K562 (cell line): ENCODE measurements at regions not wholly inside any gene's neighbourhood (a gene's known extent, or its start where the extent isn't known, plus 50 kb on each side); places are given as distances from the start of the nearest gene placed in this dataset.
A peak's percentile ranks its signal among the peaks of the same experiment; 100 is the strongest.

Source experiments
- BRD4 ChIP-seq: fragments of 200-600 bp; sonication (generic); IDR thresholded peaks from 2 replicates; pipeline ENCODE4 v1.6.1; 2017; ENCODE audit warnings: inconsistent platforms
- CHD2 ChIP-seq: IDR thresholded peaks from 2 replicates; pipeline ENCODE4 v1.6.1; 2011; ENCODE audit warnings: low read depth, low read length
- JUNB ChIP-seq: fragments of 450-650 bp; formaldehyde crosslinking; conservative IDR thresholded peaks from 2 replicates; pipeline ENCODE4 v1.4.0; 2020; ENCODE audit warnings: mild to moderate bottlenecking
- KLF6 ChIP-seq: fragments of 250-450 bp; sonication (Bioruptor Pico); IDR thresholded peaks from 2 replicates; pipeline ENCODE4 v1.4.0; 2020; ENCODE audit warnings: mild to moderate bottlenecking, moderate library complexity, borderline replicate concordance
- L3MBTL2 ChIP-seq: fragments of 450-650 bp; IDR thresholded peaks from 2 replicates; pipeline ENCODE4 v1.6.1; 2016; ENCODE audit warnings: mild to moderate bottlenecking, moderate library complexity
- PRPF4 ChIP-seq: fragments of 200-400 bp; formaldehyde crosslinking; IDR thresholded peaks from one replicate; pipeline ENCODE4 v1.6.1; 2017; ENCODE audit warnings: low read length, low read depth, mild to moderate bottlenecking; ENCODE audit not compliant: insufficient read depth, poor library complexity, severe bottlenecking
- RFX5 ChIP-seq: IDR thresholded peaks from 2 replicates; pipeline ENCODE4 v1.6.1; 2011; ENCODE audit warnings: low read depth, mild to moderate bottlenecking, improper control_type of control experiment, low read length
- SETDB1 ChIP-seq: IDR thresholded peaks from one replicate; pipeline ENCODE4 v1.6.1; 2012; ENCODE audit warnings: low read length, control low read depth, inconsistent platforms
- SNIP1 ChIP-seq: fragments of 450-650 bp; IDR thresholded peaks from 2 replicates; pipeline ENCODE4 v1.7.1; 2017; ENCODE audit warnings: low read depth, mild to moderate bottlenecking
- TBL1XR1 ChIP-seq, 2 experiments: IDR thresholded peaks; 2 replicates each; pipeline ENCODE4 v1.6.1; 2012; ENCODE audit warnings: improper control_type of control experiment in 2 of 2, low read length in 2 of 2, mild to moderate bottlenecking in 1 of 2
- TEAD4 ChIP-seq, 2 experiments: sonication (generic) in 1 of 2; formaldehyde crosslinking in 1 of 2; IDR thresholded peaks; 2 replicates each; pipeline versions ENCODE4 v1.6.1 to v1.8.0; 2012 to 2022; ENCODE audit warnings: borderline replicate concordance in 1 of 2, inconsistent platforms in 1 of 2, low read length in 1 of 2, mild to moderate bottlenecking in 1 of 2, missing genetic modification reagents in 1 of 2
- ZNF436 ChIP-seq: fragments of 250-450, 450-650 bp; sonication (Bioruptor Pico); formaldehyde crosslinking; IDR thresholded peaks from 2 replicates; pipeline ENCODE4 v1.7.0; 2020; ENCODE audit warnings: mild to moderate bottlenecking
- ZNF561 ChIP-seq: fragments of 450-650 bp; formaldehyde crosslinking; conservative IDR thresholded peaks from 2 replicates; pipeline ENCODE4 v1.4.0; 2020; ENCODE audit warnings: mild to moderate bottlenecking, moderate library complexity
- ZNF764 ChIP-seq: fragments of 250-450 bp; sonication (Bioruptor Pico); IDR thresholded peaks from 2 replicates; pipeline ENCODE4 v1.4.0; 2020; ENCODE audit warnings: low read depth, mild to moderate bottlenecking, moderate library complexity
- TF ChIP-seq, protein P1 (sequence below), 2 experiments: fragments of 200-800 bp in 1 of 2; sonication (Bioruptor generic) in 1 of 2; sonication (generic) in 1 of 2; formaldehyde crosslinking in 1 of 2; IDR thresholded peaks in 1 of 2; conservative IDR thresholded peaks in 1 of 2; 2 replicates each; pipeline versions ENCODE4 v1.5.0 to v1.6.1; 2016 to 2020; ENCODE audit warnings: missing compliant biosample characterization in 1 of 2, missing genetic modification characterization in 1 of 2, missing genetic modification reagents in 1 of 2
- TF ChIP-seq, protein P2 (sequence below): fragments of 150-350 bp; conservative IDR thresholded peaks from 2 replicates; pipeline ENCODE4 v1.6.1; 2014; ENCODE audit warnings: low read length
- TF ChIP-seq, protein P3 (sequence below): fragments of 250-450 bp; sonication (Bioruptor Pico); IDR thresholded peaks from 2 replicates; pipeline ENCODE4 v1.4.0; 2020
- TF ChIP-seq, protein P4 (sequence below): fragments of 450-650 bp; formaldehyde crosslinking; IDR thresholded peaks from 2 replicates; pipeline ENCODE4 v1.4.0; 2020; ENCODE audit warnings: mild to moderate bottlenecking

DNA sequence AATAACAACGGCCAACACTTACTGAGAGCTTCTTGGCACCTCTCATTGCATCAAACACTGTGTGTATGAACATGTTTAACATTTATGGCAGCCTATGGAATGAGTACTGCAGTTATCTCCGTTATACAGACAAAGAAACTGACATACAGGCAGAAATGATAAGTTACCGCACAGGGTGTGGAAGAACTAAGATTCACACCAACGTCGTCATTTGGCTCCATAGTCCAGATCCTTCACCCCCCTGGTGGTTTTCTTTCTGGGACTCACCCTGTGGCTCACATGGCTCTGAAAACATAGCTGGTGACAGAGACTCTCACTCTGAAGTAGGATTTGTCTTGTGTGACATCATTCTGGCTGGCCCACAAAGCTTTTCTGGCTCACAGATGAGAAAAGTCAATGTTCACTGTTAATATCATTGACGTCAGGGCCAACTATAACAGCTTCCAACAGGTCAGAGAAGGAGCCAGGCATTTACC, 230.1 kb downstream of the DLEU7 start (continued):
- TF ChIP-seq ZNF436 (CRISPR knock-in tag) (no peak), PRPF4 (no peak), ZNF561 (CRISPR knock-in tag) (no peak), SNIP1 (no peak), BRD4 (no peak), TEAD4 (IDR thresholded peaks at IDR 0.05; ENCODE audit: low read length) (peak; percentile 98), TEAD4 (CRISPR knock-in tag; IDR thresholded peaks at IDR 0.05; ENCODE audit: borderline replicate concordance) (no peak), ZNF764 (CRISPR knock-in tag) (no peak), SETDB1 (no peak), KLF6 (CRISPR knock-in tag) (no peak), JUNB (no peak), RFX5 (no peak), TBL1XR1 (IDR thresholded peaks at IDR 0.05; ENCODE audit: low read length in 2 of 2) (peak in 1 of 2 experiments; percentile 83; a peak in 1 of 4 replicates), CHD2 (no peak), L3MBTL2 (peak; percentile 74)
- TF ChIP-seq, protein P1, sequence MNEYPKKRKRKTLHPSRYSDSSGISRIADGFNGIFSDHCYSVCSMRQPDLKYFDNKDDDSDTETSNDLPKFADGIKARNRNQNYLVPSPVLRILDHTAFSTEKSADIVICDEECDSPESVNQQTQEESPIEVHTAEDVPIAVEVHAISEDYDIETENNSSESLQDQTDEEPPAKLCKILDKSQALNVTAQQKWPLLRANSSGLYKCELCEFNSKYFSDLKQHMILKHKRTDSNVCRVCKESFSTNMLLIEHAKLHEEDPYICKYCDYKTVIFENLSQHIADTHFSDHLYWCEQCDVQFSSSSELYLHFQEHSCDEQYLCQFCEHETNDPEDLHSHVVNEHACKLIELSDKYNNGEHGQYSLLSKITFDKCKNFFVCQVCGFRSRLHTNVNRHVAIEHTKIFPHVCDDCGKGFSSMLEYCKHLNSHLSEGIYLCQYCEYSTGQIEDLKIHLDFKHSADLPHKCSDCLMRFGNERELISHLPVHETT (CRISPR knock-in tag; conservative IDR thresholded peaks at IDR 0.05 in 1 of 2, IDR thresholded peaks at IDR 0.05 in 1 of 2): peak in 1 of 2 experiments; percentile 42; a peak in 1 of 4 replicates
- TF ChIP-seq, protein P2, sequence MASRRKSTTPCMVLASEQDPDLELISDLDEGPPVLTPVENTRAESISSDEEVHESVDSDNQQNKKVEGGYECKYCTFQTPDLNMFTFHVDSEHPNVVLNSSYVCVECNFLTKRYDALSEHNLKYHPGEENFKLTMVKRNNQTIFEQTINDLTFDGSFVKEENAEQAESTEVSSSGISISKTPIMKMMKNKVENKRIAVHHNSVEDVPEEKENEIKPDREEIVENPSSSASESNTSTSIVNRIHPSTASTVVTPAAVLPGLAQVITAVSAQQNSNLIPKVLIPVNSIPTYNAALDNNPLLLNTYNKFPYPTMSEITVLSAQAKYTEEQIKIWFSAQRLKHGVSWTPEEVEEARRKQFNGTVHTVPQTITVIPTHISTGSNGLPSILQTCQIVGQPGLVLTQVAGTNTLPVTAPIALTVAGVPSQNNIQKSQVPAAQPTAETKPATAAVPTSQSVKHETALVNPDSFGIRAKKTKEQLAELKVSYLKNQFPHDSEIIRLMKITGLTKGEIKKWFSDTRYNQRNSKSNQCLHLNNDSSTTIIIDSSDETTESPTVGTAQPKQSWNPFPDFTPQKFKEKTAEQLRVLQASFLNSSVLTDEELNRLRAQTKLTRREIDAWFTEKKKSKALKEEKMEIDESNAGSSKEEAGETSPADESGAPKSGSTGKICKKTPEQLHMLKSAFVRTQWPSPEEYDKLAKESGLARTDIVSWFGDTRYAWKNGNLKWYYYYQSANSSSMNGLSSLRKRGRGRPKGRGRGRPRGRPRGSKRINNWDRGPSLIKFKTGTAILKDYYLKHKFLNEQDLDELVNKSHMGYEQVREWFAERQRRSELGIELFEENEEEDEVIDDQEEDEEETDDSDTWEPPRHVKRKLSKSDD: no peak
- TF ChIP-seq, protein P3, sequence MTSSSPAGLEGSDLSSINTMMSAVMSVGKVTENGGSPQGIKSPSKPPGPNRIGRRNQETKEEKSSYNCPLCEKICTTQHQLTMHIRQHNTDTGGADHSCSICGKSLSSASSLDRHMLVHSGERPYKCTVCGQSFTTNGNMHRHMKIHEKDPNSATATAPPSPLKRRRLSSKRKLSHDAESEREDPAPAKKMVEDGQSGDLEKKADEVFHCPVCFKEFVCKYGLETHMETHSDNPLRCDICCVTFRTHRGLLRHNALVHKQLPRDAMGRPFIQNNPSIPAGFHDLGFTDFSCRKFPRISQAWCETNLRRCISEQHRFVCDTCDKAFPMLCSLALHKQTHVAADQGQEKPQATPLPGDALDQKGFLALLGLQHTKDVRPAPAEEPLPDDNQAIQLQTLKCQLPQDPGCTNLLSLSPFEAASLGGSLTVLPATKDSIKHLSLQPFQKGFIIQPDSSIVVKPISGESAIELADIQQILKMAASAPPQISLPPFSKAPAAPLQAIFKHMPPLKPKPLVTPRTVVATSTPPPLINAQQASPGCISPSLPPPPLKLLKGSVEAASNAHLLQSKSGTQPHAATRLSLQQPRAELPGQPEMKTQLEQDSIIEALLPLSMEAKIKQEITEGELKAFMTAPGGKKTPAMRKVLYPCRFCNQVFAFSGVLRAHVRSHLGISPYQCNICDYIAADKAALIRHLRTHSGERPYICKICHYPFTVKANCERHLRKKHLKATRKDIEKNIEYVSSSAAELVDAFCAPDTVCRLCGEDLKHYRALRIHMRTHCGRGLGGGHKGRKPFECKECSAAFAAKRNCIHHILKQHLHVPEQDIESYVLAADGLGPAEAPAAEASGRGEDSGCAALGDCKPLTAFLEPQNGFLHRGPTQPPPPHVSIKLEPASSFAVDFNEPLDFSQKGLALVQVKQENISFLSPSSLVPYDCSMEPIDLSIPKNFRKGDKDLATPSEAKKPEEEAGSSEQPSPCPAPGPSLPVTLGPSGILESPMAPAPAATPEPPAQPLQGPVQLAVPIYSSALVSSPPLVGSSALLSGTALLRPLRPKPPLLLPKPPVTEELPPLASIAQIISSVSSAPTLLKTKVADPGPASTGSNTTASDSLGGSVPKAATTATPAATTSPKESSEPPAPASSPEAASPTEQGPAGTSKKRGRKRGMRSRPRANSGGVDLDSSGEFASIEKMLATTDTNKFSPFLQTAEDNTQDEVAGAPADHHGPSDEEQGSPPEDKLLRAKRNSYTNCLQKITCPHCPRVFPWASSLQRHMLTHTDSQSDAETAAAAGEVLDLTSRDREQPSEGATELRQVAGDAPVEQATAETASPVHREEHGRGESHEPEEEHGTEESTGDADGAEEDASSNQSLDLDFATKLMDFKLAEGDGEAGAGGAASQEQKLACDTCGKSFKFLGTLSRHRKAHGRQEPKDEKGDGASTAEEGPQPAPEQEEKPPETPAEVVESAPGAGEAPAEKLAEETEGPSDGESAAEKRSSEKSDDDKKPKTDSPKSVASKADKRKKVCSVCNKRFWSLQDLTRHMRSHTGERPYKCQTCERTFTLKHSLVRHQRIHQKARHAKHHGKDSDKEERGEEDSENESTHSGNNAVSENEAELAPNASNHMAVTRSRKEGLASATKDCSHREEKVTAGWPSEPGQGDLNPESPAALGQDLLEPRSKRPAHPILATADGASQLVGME: no peak
- TF ChIP-seq, protein P4, sequence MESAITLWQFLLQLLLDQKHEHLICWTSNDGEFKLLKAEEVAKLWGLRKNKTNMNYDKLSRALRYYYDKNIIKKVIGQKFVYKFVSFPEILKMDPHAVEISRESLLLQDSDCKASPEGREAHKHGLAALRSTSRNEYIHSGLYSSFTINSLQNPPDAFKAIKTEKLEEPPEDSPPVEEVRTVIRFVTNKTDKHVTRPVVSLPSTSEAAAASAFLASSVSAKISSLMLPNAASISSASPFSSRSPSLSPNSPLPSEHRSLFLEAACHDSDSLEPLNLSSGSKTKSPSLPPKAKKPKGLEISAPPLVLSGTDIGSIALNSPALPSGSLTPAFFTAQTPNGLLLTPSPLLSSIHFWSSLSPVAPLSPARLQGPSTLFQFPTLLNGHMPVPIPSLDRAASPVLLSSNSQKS (CRISPR knock-in tag): no peak
